GM06990 (cell line): ENCODE measurements at regions not wholly inside any gene's neighbourhood (a gene's known extent, or its start where the extent isn't known, plus 50 kb on each side); places are given as distances from the start of the nearest gene placed in this dataset.

Experiments
- DNase-seq: peaks from one replicate; pipeline ENCODE4 v3.0.0-alpha.2; 2011; ENCODE audit not compliant: insufficient read length; ENCODE audit errors: extremely low read depth
- H3K27me3 ChIP-seq: replicated peaks from 2 replicates; pipeline ENCODE4 v1.6.0; 2011; ENCODE audit warnings: low read length; ENCODE audit not compliant: control insufficient read depth, insufficient read depth
- H3K36me3 ChIP-seq: 2 replicates; pipeline ENCODE4 v1.5.1; 2011; ENCODE audit warnings: low read length; ENCODE audit not compliant: control insufficient read depth, insufficient read depth
- H3K4me3 ChIP-seq: replicated peaks from 2 replicates; pipeline ENCODE4 v1.5.1; 2011; ENCODE audit warnings: low read depth, mild to moderate bottlenecking, control low read depth, low read length
- TF ChIP-seq, protein P1 (sequence below): IDR thresholded peaks from 2 replicates; pipeline ENCODE4 v1.5.1; 2011; ENCODE audit warnings: low read length, control low read depth, mild to moderate bottlenecking, inconsistent platforms; ENCODE audit not compliant: insufficient read depth, poor library complexity, severe bottlenecking

DNA sequence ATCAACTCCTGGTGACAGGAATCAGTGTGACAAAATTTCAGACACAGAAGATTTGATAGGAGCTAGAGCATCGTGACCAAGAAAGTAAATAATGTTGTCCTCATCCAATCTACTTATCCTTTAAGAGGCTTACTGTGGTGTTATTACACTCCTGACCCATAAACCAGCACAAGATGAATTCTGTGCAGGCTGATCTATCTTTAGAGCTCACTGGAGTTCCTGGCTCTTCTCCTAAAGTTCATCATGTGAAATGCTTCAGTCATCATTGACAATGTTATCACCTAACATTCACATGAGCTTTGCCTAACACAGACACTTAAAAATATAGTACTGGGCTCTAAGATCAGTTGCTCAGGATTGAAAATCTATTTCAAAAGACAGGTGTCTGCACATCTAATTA, 271.0 kb upstream of the HSF2 start:
- Histone ChIP-seq H3K4me3 (no peak overlapping the region), H3K36me3 (no peaks in the 10 kb centered on the region), H3K27me3 (no peaks in the 10 kb centered on the region)
- DNase-seq: no peak
- TF ChIP-seq, protein P1, sequence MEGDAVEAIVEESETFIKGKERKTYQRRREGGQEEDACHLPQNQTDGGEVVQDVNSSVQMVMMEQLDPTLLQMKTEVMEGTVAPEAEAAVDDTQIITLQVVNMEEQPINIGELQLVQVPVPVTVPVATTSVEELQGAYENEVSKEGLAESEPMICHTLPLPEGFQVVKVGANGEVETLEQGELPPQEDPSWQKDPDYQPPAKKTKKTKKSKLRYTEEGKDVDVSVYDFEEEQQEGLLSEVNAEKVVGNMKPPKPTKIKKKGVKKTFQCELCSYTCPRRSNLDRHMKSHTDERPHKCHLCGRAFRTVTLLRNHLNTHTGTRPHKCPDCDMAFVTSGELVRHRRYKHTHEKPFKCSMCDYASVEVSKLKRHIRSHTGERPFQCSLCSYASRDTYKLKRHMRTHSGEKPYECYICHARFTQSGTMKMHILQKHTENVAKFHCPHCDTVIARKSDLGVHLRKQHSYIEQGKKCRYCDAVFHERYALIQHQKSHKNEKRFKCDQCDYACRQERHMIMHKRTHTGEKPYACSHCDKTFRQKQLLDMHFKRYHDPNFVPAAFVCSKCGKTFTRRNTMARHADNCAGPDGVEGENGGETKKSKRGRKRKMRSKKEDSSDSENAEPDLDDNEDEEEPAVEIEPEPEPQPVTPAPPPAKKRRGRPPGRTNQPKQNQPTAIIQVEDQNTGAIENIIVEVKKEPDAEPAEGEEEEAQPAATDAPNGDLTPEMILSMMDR: no peak

GRCh38 chr6:122129313-122130025, 270.0 kb upstream of the HSF2 start:
- TF ChIP-seq, protein P1: no peak
- H3K36me3 ChIP-seq: no peaks in the 10 kb centered on the region
- no peaks in the 10 kb centered on the region for H3K27me3 ChIP-seq
- DNase-seq: no peak
- H3K4me3 ChIP-seq: no peak overlapping the region

- TF ChIP-seq, protein P1: no peak
- H3K27me3 ChIP-seq: no peaks in the 10 kb centered on the region
- no peak for DNase-seq
- no peaks in the 10 kb centered on the region for H3K36me3 ChIP-seq
- H3K4me3 ChIP-seq: no peak overlapping the region
These were observed 269.5 kb upstream of the HSF2 start for GRCh38 chr6:122130026-122130348.

DNA sequence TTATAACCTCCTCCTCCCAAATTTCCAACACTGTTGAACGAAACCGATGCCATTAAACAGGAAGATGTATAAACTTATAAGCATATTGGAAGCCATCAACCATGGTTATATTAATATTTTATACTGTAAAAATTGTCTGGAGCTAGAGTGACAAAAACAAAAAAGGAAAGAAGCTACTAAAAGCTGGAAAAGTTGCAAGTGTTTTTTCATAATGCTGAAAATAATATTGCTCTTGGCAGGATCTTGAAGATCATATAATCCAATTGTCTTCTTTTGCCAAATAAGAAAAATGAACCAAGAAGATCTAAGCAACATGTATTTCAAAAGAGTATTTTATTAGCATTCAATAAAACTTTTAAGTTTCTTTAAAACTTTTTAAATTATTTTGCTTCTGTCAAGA, 268.9 kb upstream of the HSF2 start:
- TF ChIP-seq, protein P1: no peak
- Histone ChIP-seq H3K36me3 (no peaks in the 10 kb centered on the region), H3K4me3 (no peak overlapping the region), H3K27me3 (no peaks in the 10 kb centered on the region)
- no peak for DNase-seq

- Histone ChIP-seq H3K27me3 (no peaks in the 10 kb centered on the region), H3K4me3 (no peak overlapping the region), H3K36me3 (no peaks in the 10 kb centered on the region)
- TF ChIP-seq, protein P1: no peak
- no peak for DNase-seq
These were observed 263.1 kb upstream of the HSF2 start for GRCh38 chr6:122136386-122136785.

- H3K36me3 ChIP-seq: no peaks in the 10 kb centered on the region
- H3K4me3 ChIP-seq: no peak overlapping the region
- no peaks in the 10 kb centered on the region for H3K27me3 ChIP-seq
- no peak for DNase-seq
- TF ChIP-seq, protein P1: no peak
These were observed 259.4 kb upstream of the HSF2 start for GRCh38 chr6:122140031-122140430.
